Heart left ventricle (tissue), 13 donors: ENCODE measurements at regions not wholly inside any gene's neighbourhood (a gene's known extent, or its start where the extent isn't known, plus 50 kb on each side); places are given as distances from the start of the nearest gene placed in this dataset.

ENCODE experiments used
- POLR2A ChIP-seq, 2 donors: fragments of 450-650 bp; IDR thresholded peaks; one replicate each; pipeline ENCODE4 v1.6.1; 2017; ENCODE audit warnings: antibody characterized with exemption in 2 of 2, mild to moderate bottlenecking in 2 of 2, moderate library complexity in 2 of 2
- TF ChIP-seq, protein P1 (sequence below), 12 donors: fragments of 200-600 bp; sonication (generic) in 4 of 12; IDR thresholded peaks; one replicate each; pipeline versions ENCODE4 v1.5.0 to v1.8.0; 2018 to 2022; ENCODE audit warnings: antibody characterized with exemption in 12 of 12, mild to moderate bottlenecking in 5 of 12
- donor health status: ischemic (EF 13 %, LVEDD 7.1; RV severe dilation, severe dysfunction).
- donor health status: DM: no; HTN: yes; CAD: no.
- donor health status: DM: no; HTN: no; CAD: no.
- donor health status: ischemic (EF 25% LVEDD 6.9; RV normal size, moderate dysfunction).
- donor health status: ischemic (EF 25% LVEDD 5.7; RV mildly dilated, moderate dysfunction).
- donor health status: ischemic (EF 35%, LVEDD 5.7; RV mildly dilated, moderate dysfunction).
- donor health status: nonischemic (EF 11% LVEDD 7.7; RV severe dilation, severe dysfunction).
- donor health status: DM: yes; HTN: yes; CAD: no.
- donor health status: PGD.
- donor health status: ischemic (EF 29% LVEDD 5.4; RV normal size, mild dysfunction).
- donor health status: nonischemic (EF 23%, LVEDD 6.1; RV moderate dilation, normal function).

GRCh38 chr5:28780083-28780692 is 1741.8 kb upstream of the CDH9 start:
- TF ChIP-seq, protein P1, sequence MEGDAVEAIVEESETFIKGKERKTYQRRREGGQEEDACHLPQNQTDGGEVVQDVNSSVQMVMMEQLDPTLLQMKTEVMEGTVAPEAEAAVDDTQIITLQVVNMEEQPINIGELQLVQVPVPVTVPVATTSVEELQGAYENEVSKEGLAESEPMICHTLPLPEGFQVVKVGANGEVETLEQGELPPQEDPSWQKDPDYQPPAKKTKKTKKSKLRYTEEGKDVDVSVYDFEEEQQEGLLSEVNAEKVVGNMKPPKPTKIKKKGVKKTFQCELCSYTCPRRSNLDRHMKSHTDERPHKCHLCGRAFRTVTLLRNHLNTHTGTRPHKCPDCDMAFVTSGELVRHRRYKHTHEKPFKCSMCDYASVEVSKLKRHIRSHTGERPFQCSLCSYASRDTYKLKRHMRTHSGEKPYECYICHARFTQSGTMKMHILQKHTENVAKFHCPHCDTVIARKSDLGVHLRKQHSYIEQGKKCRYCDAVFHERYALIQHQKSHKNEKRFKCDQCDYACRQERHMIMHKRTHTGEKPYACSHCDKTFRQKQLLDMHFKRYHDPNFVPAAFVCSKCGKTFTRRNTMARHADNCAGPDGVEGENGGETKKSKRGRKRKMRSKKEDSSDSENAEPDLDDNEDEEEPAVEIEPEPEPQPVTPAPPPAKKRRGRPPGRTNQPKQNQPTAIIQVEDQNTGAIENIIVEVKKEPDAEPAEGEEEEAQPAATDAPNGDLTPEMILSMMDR (IDR thresholded peaks at IDR 0.05) = no peak
- TF ChIP-seq POLR2A (IDR thresholded peaks at IDR 0.05) = no peak
